ENCODE measurements at regions not wholly inside any gene's neighbourhood (a gene's known extent, or its start where the extent isn't known, plus 50 kb on each side); places are given as distances from the start of the nearest gene placed in this dataset.

- Histone ChIP-seq H3K4me3 (ENCODE audit: low read length) (no peak overlapping the region), H3K4me1 (ENCODE audit: control insufficient read depth, insufficient read depth, low read length) (peaks cover 6% of the 10 kb centered on the region), H3K27me3 (ENCODE audit: control insufficient read depth, insufficient read depth, low read length) (no peaks in the 10 kb centered on the region), H3K4me2 (ENCODE audit: low read length) (no peak overlapping the region), H3K9me3 (replicated peaks; ENCODE audit: low read length) (no peaks in the 10 kb centered on the region), H3K36me3 (ENCODE audit: insufficient read depth, low read length) (no peaks in the 10 kb centered on the region), H3K9ac (ENCODE audit: low read depth, low read length) (no peak overlapping the region)
Measured at GRCh38 chr11:96755209-96755608, 365.4 kb downstream of the JRKL start.

DNA sequence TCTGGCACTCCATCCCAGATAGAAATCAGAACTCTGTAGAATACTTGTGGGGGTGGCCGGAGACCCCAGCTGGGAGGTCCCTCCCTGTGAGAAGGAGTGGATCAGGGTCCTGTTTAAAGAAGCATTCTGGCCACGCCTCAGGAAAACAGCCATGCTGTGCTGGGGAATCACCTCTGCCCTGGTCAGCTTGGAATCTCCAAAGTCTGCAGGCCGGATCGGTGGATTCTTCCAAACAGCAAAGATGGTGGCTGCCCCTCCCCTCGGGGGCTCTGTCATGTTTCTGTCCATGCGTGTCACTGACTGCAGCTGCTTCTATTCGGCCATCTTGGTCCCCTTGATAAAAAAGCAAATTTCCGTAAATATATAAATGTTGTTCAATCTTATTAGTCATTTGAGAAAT, 365.9 kb downstream of the JRKL start:
- Histone ChIP-seq H3K9ac (ENCODE audit: low read depth, low read length) (no peak overlapping the region), H3K27me3 (ENCODE audit: control insufficient read depth, insufficient read depth, low read length) (no peaks in the 10 kb centered on the region), H3K4me2 (ENCODE audit: low read length) (no peak overlapping the region), H3K4me3 (ENCODE audit: low read length) (no peak overlapping the region), H3K36me3 (ENCODE audit: insufficient read depth, low read length) (no peaks in the 10 kb centered on the region), H3K4me1 (ENCODE audit: control insufficient read depth, insufficient read depth, low read length) (peaks cover 6% of the 10 kb centered on the region), H3K9me3 (replicated peaks; ENCODE audit: low read length) (no peaks in the 10 kb centered on the region)

GRCh38 chr11:96758957-96759356, 369.1 kb downstream of the JRKL start:
- Histone ChIP-seq H3K4me3 (ENCODE audit: low read length) (no peak overlapping the region), H3K9ac (ENCODE audit: low read depth, low read length) (no peak overlapping the region), H3K9me3 (replicated peaks; ENCODE audit: low read length) (no peaks in the 10 kb centered on the region), H3K36me3 (ENCODE audit: insufficient read depth, low read length) (no peaks in the 10 kb centered on the region), H3K4me1 (ENCODE audit: control insufficient read depth, insufficient read depth, low read length) (no peaks in the 10 kb centered on the region), H3K4me2 (ENCODE audit: low read length) (no peak overlapping the region), H3K27me3 (ENCODE audit: control insufficient read depth, insufficient read depth, low read length) (no peaks in the 10 kb centered on the region)

- Histone ChIP-seq H3K36me3 (ENCODE audit: insufficient read depth, low read length) (no peaks in the 10 kb centered on the region), H3K4me1 (ENCODE audit: control insufficient read depth, insufficient read depth, low read length) (no peaks in the 10 kb centered on the region), H3K4me3 (ENCODE audit: low read length) (no peak overlapping the region), H3K9ac (ENCODE audit: low read depth, low read length) (no peak overlapping the region), H3K9me3 (replicated peaks; ENCODE audit: low read length) (no peaks in the 10 kb centered on the region), H3K27me3 (ENCODE audit: control insufficient read depth, insufficient read depth, low read length) (no peaks in the 10 kb centered on the region), H3K4me2 (ENCODE audit: low read length) (no peak overlapping the region)
Measured at GRCh38 chr11:96760306-96760705, 370.5 kb downstream of the JRKL start.

DNA sequence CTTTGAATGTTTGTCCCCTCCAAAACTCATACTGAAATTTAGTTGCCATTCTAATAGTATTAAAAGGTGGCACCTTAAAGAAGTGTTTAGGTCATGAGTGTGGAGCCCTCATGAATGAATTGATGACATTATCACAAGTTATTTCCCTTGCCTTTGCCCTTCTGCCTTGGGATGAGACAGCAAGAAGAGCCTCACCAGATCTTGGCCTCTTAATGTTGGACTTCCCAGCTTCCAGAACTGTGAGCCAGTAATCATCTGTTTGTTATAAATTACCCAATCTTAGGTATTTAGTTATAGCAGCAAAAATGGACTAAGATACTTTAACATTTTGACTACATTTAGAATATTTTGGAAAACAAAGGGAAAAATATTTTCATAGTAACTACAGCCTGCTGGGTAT, 371.0 kb downstream of the JRKL start:
- Histone ChIP-seq H3K4me2 (ENCODE audit: low read length) (no peak overlapping the region), H3K9ac (ENCODE audit: low read depth, low read length) (no peak overlapping the region), H3K9me3 (replicated peaks; ENCODE audit: low read length) (no peaks in the 10 kb centered on the region), H3K36me3 (ENCODE audit: insufficient read depth, low read length) (no peaks in the 10 kb centered on the region), H3K27me3 (ENCODE audit: control insufficient read depth, insufficient read depth, low read length) (no peaks in the 10 kb centered on the region), H3K4me1 (ENCODE audit: control insufficient read depth, insufficient read depth, low read length) (no peaks in the 10 kb centered on the region), H3K4me3 (ENCODE audit: low read length) (no peak overlapping the region)

- no peak overlapping the region for H3K4me2 ChIP-seq (ENCODE audit: low read length)
- no peaks in the 10 kb centered on the region for H3K27me3 ChIP-seq (ENCODE audit: control insufficient read depth, insufficient read depth, low read length)
- H3K4me1 ChIP-seq (ENCODE audit: control insufficient read depth, insufficient read depth, low read length), result no peaks in the 10 kb centered on the region
- H3K9me3 ChIP-seq (replicated peaks; ENCODE audit: low read length), result no peaks in the 10 kb centered on the region
- H3K36me3 ChIP-seq (ENCODE audit: insufficient read depth, low read length), result no peaks in the 10 kb centered on the region
- no peak overlapping the region for H3K4me3 ChIP-seq (ENCODE audit: low read length)
- no peak overlapping the region for H3K9ac ChIP-seq (ENCODE audit: low read depth, low read length)
Measured at GRCh38 chr11:96761451-96761850, 371.6 kb downstream of the JRKL start.

DNA sequence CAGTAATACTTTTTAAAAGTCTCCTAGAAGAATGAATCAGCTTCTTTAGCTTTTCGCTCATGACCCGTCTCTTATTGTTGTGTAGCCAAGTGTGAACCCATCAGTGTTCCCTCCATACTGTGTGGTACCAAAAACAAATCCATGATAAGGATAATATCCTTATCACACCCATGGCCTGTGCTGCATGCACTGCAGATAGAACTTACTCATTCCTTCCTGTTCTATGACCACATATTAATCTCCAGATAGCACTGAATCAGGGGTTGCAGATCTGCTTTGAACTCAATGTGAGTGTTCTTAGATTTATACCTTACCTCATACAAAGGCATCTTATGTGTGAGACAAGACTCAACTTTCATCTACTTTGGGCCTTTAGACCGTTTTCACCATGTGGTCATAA, 373.4 kb downstream of the JRKL start:
- no peak overlapping the region for H3K4me3 ChIP-seq (ENCODE audit: low read length)
- no peaks in the 10 kb centered on the region for H3K36me3 ChIP-seq (ENCODE audit: insufficient read depth, low read length)
- no peak overlapping the region for H3K4me2 ChIP-seq (ENCODE audit: low read length)
- H3K9ac ChIP-seq (ENCODE audit: low read depth, low read length), result no peak overlapping the region
- no peaks in the 10 kb centered on the region for H3K9me3 ChIP-seq (replicated peaks; ENCODE audit: low read length)
- no peaks in the 10 kb centered on the region for H3K4me1 ChIP-seq (ENCODE audit: control insufficient read depth, insufficient read depth, low read length)
- no peaks in the 10 kb centered on the region for H3K27me3 ChIP-seq (ENCODE audit: control insufficient read depth, insufficient read depth, low read length)

- Histone ChIP-seq H3K4me3 (ENCODE audit: low read length) (no peak overlapping the region), H3K9me3 (replicated peaks; ENCODE audit: low read length) (no peaks in the 10 kb centered on the region)
Measured at GRCh38 chr11:96778272-96778671, 388.5 kb downstream of the JRKL start.

GRCh38 chr11:96779030-96779429, 389.2 kb downstream of the JRKL start:
- Histone ChIP-seq H3K4me2 (ENCODE audit: low read length) (no peak overlapping the region), H3K4me3 (ENCODE audit: low read length) (no peak overlapping the region), H3K36me3 (ENCODE audit: insufficient read depth, low read length) (no peaks in the 10 kb centered on the region), H3K9me3 (replicated peaks; ENCODE audit: low read length) (no peaks in the 10 kb centered on the region), H3K27me3 (ENCODE audit: control insufficient read depth, insufficient read depth, low read length) (no peaks in the 10 kb centered on the region), H3K9ac (ENCODE audit: low read depth, low read length) (no peak overlapping the region), H3K4me1 (ENCODE audit: control insufficient read depth, insufficient read depth, low read length) (no peaks in the 10 kb centered on the region)

More at GRCh38 chr11:96778272-96778671, 388.5 kb downstream of the JRKL start:
- Histone ChIP-seq H3K27me3 (ENCODE audit: control insufficient read depth, insufficient read depth, low read length) (no peaks in the 10 kb centered on the region), H3K36me3 (ENCODE audit: insufficient read depth, low read length) (no peaks in the 10 kb centered on the region), H3K9ac (ENCODE audit: low read depth, low read length) (no peak overlapping the region), H3K4me2 (ENCODE audit: low read length) (no peak overlapping the region), H3K4me1 (ENCODE audit: control insufficient read depth, insufficient read depth, low read length) (no peaks in the 10 kb centered on the region)

DNA sequence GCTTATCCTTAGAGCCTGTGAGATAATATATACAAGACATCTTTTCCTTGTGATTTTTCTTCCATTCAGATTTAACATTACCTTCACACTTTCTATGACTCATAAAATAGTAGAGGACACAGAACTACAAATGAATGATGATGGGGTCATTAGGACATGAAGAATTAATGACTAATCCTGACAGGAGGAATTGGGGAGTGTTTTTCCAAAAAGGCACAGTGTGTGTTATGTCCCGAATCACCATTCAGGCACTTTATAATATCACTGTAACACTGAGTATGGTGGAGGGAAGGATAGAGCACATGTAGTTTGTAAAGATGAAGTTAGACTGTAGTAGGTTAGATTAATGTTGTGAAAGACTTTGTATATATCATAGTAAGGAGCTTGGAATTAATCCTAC, 391.3 kb downstream of the JRKL start:
- Histone ChIP-seq H3K4me1 (ENCODE audit: control insufficient read depth, insufficient read depth, low read length) (no peaks in the 10 kb centered on the region), H3K36me3 (ENCODE audit: insufficient read depth, low read length) (no peaks in the 10 kb centered on the region), H3K4me2 (ENCODE audit: low read length) (no peak overlapping the region), H3K4me3 (ENCODE audit: low read length) (no peak overlapping the region), H3K9me3 (replicated peaks; ENCODE audit: low read length) (no peaks in the 10 kb centered on the region), H3K9ac (ENCODE audit: low read depth, low read length) (no peak overlapping the region), H3K27me3 (ENCODE audit: control insufficient read depth, insufficient read depth, low read length) (no peaks in the 10 kb centered on the region)

GRCh38 chr11:96782632-96783031, 392.8 kb downstream of the JRKL start:
- Histone ChIP-seq H3K4me1 (ENCODE audit: control insufficient read depth, insufficient read depth, low read length) (no peaks in the 10 kb centered on the region), H3K9ac (ENCODE audit: low read depth, low read length) (no peak overlapping the region), H3K4me2 (ENCODE audit: low read length) (no peak overlapping the region), H3K9me3 (replicated peaks; ENCODE audit: low read length) (no peaks in the 10 kb centered on the region), H3K27me3 (ENCODE audit: control insufficient read depth, insufficient read depth, low read length) (no peaks in the 10 kb centered on the region), H3K36me3 (ENCODE audit: insufficient read depth, low read length) (no peaks in the 10 kb centered on the region), H3K4me3 (ENCODE audit: low read length) (no peak overlapping the region)

DNA sequence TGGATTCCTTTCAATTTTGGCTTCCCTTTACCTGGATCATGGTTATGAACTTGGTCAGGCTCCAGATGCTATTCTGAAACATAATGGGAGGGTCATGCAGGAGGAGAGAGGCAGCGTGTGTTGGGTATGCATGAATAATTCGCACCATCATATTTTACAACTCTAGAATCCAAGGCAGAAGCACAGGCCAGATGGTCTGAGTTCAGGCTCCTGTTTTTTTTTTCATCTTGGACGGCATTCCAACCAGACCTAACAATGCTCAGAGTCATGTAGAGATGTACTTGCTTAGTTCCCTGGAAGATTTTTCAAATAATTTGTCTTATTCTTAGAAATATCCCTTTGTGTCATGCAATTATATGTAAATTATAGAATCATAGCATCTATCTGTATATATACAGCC, 393.5 kb downstream of the JRKL start:
- H3K27me3 ChIP-seq (ENCODE audit: control insufficient read depth, insufficient read depth, low read length), result no peaks in the 10 kb centered on the region
- H3K9ac ChIP-seq (ENCODE audit: low read depth, low read length), result no peak overlapping the region
- no peak overlapping the region for H3K4me2 ChIP-seq (ENCODE audit: low read length)
- H3K4me3 ChIP-seq (ENCODE audit: low read length), result no peak overlapping the region
- H3K36me3 ChIP-seq (ENCODE audit: insufficient read depth, low read length), result no peaks in the 10 kb centered on the region
- no peaks in the 10 kb centered on the region for H3K4me1 ChIP-seq (ENCODE audit: control insufficient read depth, insufficient read depth, low read length)
- no peaks in the 10 kb centered on the region for H3K9me3 ChIP-seq (replicated peaks; ENCODE audit: low read length)

Data from skeletal muscle satellite cell (primary cell).